ENCODE measurements at regions not wholly inside any gene's neighbourhood (a gene's known extent, or its start where the extent isn't known, plus 50 kb on each side); places are given as distances from the start of the nearest gene placed in this dataset.

GRCh38 chr4:137651128-137651527 lies 118.8 kb upstream of the PCDH18 start:
- TF ChIP-seq, protein P1, sequence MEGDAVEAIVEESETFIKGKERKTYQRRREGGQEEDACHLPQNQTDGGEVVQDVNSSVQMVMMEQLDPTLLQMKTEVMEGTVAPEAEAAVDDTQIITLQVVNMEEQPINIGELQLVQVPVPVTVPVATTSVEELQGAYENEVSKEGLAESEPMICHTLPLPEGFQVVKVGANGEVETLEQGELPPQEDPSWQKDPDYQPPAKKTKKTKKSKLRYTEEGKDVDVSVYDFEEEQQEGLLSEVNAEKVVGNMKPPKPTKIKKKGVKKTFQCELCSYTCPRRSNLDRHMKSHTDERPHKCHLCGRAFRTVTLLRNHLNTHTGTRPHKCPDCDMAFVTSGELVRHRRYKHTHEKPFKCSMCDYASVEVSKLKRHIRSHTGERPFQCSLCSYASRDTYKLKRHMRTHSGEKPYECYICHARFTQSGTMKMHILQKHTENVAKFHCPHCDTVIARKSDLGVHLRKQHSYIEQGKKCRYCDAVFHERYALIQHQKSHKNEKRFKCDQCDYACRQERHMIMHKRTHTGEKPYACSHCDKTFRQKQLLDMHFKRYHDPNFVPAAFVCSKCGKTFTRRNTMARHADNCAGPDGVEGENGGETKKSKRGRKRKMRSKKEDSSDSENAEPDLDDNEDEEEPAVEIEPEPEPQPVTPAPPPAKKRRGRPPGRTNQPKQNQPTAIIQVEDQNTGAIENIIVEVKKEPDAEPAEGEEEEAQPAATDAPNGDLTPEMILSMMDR (IDR thresholded peaks at IDR 0.05) = no peak
- TF ChIP-seq, protein P2, sequence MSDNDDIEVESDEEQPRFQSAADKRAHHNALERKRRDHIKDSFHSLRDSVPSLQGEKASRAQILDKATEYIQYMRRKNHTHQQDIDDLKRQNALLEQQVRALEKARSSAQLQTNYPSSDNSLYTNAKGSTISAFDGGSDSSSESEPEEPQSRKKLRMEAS (CRISPR knock-in tag; IDR thresholded peaks at IDR 0.05) = no peak
- TF ChIP-seq, protein P3, sequence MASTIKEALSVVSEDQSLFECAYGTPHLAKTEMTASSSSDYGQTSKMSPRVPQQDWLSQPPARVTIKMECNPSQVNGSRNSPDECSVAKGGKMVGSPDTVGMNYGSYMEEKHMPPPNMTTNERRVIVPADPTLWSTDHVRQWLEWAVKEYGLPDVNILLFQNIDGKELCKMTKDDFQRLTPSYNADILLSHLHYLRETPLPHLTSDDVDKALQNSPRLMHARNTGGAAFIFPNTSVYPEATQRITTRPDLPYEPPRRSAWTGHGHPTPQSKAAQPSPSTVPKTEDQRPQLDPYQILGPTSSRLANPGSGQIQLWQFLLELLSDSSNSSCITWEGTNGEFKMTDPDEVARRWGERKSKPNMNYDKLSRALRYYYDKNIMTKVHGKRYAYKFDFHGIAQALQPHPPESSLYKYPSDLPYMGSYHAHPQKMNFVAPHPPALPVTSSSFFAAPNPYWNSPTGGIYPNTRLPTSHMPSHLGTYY (CRISPR knock-in tag; IDR thresholded peaks at IDR 0.05) = no peak
- TF ChIP-seq RELA (CRISPR knock-in tag; IDR thresholded peaks at IDR 0.05; ENCODE audit: borderline replicate concordance) (no peak), MLX (CRISPR knock-in tag; IDR thresholded peaks at IDR 0.05) (no peak), ARID4B (CRISPR knock-in tag; IDR thresholded peaks at IDR 0.05; ENCODE audit: borderline replicate concordance) (no peak)
